Inflammatory macrophage treated with lipopolysaccharide for 4 hours (primary cell): ENCODE measurements at regions not wholly inside any gene's neighbourhood (a gene's known extent, or its start where the extent isn't known, plus 50 kb on each side); places are given as distances from the start of the nearest gene placed in this dataset.
"Not testable (repeated sequence)": the region's sequence is repeated elsewhere in the genome, so short reads cannot be mapped to it uniquely, and the experiment has no call there.

ENCODE experiments used
- DNase-seq: peaks from one replicate; pipeline ENCODE4 v3.0.0-alpha.2; 2020

GRCh38 chr12:128098730-128099129 lies 168.2 kb upstream of the TMEM132C start:
- no peak for DNase-seq

- no peak for DNase-seq
Observed at GRCh38 chr12:128103152-128103551, 163.8 kb upstream of the TMEM132C start.

DNA sequence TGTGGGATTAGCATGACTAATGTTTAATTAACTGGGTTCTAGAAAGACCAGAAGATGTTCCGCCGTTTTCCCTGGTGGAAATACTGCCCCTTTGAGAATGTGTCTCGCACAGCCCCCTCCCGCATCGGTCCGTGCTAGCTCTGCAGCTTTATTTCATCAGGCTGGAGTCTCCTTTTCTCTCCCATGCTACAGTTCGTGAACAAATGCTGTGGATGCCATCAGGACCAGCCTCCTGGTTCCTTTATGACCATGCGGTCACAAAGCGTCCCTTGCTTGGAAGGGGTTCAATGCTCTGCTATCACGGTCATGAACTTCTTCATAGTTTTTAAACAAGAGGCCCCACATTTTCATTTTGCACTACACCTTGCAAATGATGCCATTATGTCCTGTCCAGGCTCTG lies 157.7 kb upstream of the TMEM132C start:
- no peak for DNase-seq

DNA sequence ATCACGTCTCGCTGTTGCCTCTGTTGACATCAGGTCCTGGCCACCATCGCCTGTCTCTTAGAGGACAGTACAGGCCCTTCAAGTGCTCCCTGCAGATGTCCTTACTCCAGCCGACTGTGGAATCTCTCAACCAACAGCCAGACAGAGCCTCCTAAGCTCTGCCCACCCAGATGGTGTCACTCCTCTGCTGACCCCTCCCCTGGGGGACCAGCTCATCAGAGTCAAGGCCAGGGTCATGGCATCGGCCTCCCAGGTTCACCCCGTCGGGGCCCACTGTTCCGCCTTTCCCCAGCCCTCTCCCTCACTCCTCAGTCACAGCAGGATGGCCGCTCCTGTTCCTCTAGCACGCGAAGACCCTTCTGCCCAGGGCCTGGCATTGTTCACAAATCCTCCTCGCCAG lies 157.3 kb upstream of the TMEM132C start:
- no peak for DNase-seq

- no peak for DNase-seq
Observed at GRCh38 chr12:128111333-128111732, 155.6 kb upstream of the TMEM132C start.

DNA sequence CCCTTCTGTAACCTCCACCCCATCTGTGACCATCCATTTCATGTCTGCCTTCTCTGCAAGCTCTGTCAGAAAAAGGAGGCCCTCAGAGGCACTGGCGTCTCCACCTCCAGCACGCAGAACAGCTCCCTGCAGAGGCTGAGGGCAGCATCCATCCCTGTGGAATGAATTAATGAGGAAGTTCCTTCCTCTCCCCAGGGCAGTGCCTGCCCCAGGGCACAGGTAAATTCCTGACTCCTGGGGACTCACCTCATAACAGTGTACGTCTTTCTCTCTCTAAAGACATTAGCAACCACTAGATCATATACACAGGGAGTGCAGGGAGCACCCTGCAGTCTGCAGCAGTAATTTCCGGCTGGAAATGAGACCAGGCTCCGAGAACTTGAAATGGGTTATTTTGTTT lies 155.0 kb upstream of the TMEM132C start:
- no peak for DNase-seq

- DNase-seq: not testable (repeated sequence)
Observed at GRCh38 chr12:128113250-128113649, 153.7 kb upstream of the TMEM132C start.

DNA sequence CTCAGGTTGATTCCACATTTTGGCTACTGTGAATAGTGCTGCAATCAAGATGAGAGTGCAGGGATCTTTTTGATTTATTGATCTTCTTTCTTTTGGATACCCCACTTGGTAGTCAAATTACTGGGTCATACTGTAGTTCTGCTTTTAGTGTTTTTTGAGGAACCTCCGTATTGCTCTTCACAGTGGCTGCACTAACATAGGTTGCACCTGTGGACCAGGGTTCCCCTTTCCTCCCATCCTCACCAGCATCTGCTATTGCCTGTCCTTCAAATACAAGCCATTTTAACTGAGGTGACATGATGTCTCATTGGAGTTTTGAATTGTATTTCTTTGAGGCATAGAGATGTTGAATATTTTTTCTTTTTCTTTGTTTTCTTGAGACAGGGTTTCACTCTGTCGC lies 152.5 kb upstream of the TMEM132C start:
- DNase-seq: no peak

- no peak for DNase-seq
Observed at GRCh38 chr12:128116537-128116936, 150.4 kb upstream of the TMEM132C start.

DNA sequence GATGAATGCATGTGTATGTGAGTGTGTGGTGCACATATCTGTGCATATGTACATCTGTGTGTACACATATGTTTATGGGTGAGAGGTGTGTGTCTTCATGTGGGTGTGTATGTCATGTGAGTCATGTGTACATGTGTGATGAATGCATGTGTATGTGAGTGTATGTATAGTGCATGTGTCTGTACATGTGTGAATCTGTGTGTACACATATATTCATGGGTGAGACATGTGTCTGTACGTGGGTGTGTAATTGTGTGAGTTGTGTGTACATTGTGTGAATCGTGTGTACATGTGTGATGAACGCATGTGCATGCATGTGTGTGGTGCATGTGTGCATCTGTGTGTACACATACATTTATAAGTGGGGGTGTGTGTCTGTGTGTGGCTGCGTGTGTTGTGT lies 146.9 kb upstream of the TMEM132C start:
- DNase-seq: no peak

DNA sequence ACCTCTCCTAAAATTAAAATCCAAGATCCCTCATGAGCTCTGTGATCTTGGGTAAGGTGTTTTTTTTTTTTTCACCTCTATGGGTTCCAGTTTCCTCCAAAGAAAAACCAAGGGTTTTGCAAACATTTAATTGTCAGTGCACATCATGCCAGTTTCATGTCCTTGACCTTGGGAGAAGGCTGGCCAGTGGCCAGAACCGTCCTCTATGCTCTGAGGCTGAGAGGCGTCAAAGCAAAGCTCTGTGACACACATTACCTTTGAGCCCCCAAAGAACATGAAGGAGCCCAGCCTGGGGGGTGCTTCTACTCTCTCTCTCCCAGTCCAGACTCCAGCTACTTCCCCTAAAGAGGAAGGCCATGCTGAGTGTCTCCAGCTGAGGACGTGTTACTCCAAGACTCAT lies 145.5 kb upstream of the TMEM132C start:
- DNase-seq: no peak

- DNase-seq: no peak
Observed at GRCh38 chr12:128123096-128123495, 143.9 kb upstream of the TMEM132C start.

GRCh38 chr12:128131955-128132354 lies 135.0 kb upstream of the TMEM132C start:
- DNase-seq: no peak

DNA sequence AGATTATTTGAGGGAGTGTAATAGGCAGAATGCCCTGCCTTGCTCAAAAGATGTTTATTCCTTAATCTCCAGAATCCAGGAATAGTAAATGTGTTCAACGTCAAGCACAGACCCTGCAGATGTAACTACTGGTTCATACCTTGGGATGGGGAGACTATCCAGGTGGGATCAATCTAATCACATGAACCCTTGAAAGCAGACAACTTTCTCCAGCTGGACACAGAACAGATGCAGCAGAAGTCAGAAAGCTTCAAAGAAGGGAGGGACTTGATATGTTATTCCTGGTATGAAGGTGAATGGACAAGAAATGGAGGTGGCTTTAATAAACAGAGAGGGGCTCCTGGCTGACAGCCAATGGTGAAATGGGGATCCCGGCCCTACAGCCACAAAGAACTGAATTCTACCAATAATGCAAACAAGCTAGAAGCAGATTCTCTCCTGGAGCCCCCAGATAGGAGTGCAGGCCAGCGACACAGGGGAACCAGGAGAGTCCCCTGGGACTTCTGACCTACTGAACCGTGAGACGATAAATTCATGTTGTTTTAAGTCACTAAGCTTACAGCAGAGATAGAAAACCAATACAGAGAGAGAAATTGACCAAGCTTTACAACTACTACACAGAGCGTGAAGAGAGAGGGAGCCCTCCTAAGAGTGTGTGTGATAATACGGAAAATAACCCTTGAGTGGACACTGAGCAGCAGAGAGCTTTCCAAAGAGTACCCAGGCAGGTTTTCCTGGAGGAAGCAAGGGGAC lies 133.5 kb upstream of the TMEM132C start:
- no peak for DNase-seq

- DNase-seq: no peak
Observed at GRCh38 chr12:128137140-128137539, 129.8 kb upstream of the TMEM132C start.

GRCh38 chr12:128138125-128138524 lies 128.8 kb upstream of the TMEM132C start:
- DNase-seq: no peak

DNA sequence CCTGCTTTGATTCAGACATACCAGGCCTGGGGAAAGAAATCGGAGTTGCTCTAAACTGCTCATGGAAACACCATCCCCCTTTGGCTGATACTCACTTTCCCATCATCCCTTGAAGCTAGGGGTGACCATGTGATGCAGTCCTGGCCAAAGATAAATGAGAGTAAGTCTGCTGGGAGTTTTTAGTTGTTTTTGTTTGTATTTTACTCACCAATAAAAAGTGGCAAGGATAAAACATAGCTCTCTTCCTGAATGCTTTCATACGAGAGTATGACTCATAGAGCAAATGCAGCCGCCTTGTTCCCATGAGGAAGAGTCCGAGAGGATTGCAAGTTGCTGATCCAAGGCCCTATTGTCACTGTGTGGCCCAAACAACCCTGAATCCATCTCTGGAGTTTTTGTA lies 126.4 kb upstream of the TMEM132C start:
- DNase-seq: no peak

- DNase-seq: no peak
Observed at GRCh38 chr12:128150961-128151360, 116.0 kb upstream of the TMEM132C start.

GRCh38 chr12:128155571-128155970 lies 111.4 kb upstream of the TMEM132C start:
- DNase-seq: no peak

DNA sequence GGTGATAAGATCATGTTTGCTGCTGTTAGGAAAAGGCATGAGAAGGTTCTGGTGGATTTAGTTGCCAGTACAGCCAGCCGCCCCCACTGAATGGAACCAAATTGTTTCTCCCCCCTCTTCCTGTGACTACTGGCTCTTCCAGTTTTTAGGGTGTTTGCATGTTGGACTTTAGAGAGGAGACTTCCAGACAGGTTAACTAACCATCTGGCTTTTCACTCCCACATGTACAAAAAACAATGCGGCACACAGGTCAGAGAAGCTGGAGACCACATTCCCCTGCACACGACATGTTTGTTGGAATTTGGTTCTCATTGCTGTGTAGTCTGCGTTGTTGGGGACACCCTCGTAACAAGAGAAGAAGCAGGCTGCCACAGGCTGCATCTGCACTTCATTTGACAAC lies 103.9 kb upstream of the TMEM132C start:
- no peak for DNase-seq

- no peak for DNase-seq
Observed at GRCh38 chr12:128164533-128164932, 102.4 kb upstream of the TMEM132C start.

GRCh38 chr12:128165387-128165786 lies 101.6 kb upstream of the TMEM132C start:
- DNase-seq: no peak

GRCh38 chr12:128168273-128168672 lies 98.7 kb upstream of the TMEM132C start:
- DNase-seq: no peak

DNA sequence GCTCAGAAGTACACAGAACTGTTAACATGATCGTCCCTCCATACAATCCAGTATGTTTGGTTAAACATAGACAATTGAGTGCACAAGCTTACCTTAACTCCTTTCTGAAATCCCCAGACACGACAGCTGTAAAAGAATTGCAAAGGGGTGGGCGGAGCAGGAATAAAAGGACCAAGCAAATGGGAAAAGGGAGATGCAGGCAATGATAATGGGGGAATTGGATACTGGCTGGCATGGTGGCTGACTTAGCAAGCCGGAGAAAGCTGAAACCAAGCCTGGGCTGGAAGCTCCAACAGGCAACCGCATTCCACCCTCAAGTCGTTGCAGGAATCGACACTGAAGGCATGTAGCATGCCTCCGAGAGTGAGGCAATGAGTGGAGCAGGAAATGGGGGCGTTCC lies 96.8 kb upstream of the TMEM132C start:
- DNase-seq: no peak

DNA sequence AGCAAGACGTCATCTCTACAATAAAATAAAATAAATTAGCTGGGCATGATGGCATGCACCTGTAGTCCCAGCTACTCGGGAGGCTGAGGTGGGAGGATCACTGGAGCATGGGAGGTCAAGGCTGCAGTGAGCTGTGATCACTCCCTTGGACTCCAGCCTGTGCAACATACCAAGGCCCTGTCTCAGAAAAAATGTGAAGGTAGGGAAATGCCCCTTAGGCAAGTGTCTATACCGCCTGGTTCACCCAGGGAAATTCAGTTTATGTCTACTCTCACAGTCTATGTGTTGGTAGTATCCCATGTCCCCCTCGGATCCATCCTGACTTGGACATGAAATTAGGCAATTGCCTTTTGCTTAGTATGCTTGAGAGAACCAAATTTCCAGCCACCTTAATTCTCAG lies 88.4 kb upstream of the TMEM132C start:
- no peak for DNase-seq
